Thymus (tissue), 11 donors: ENCODE measurements at regions not wholly inside any gene's neighbourhood (a gene's known extent, or its start where the extent isn't known, plus 50 kb on each side); places are given as distances from the start of the nearest gene placed in this dataset.

Experiments
- DNase-seq, 9 donors: peaks; one replicate each; pipeline ENCODE4 v3.0.0-alpha.2; 2013; ENCODE audit warnings: low spot score in 9 of 9, low read depth in 6 of 9, missing footprints in 1 of 9
- H3K27ac ChIP-seq, 2 donors: one replicate each; pipeline ENCODE4 v1.5.1; 2013; ENCODE audit warnings: control low read depth in 1 of 2, low read depth in 1 of 2, low read length in 1 of 2, mild to moderate bottlenecking in 1 of 2, moderate library complexity in 1 of 2
- H3K27me3 ChIP-seq, 2 donors: one replicate each; pipeline ENCODE4 v1.5.1; 2013; ENCODE audit warnings: low read length in 1 of 2; ENCODE audit not compliant: control insufficient read depth in 2 of 2, insufficient read depth in 1 of 2
- H3K36me3 ChIP-seq, 2 donors: one replicate each; pipeline ENCODE4 v1.5.1; 2013; ENCODE audit warnings: low read length in 1 of 2, mild to moderate bottlenecking in 1 of 2, moderate library complexity in 1 of 2; ENCODE audit not compliant: control insufficient read depth in 2 of 2, insufficient read depth in 2 of 2
- H3K4me1 ChIP-seq, 2 donors: one replicate each; pipeline ENCODE4 v1.5.1; 2013; ENCODE audit warnings: low read length in 2 of 2; ENCODE audit not compliant: control insufficient read depth in 2 of 2, insufficient read depth in 2 of 2
- H3K4me3 ChIP-seq, 2 donors: one replicate each; pipeline ENCODE4 v1.5.1; 2013; ENCODE audit warnings: low read length in 2 of 2, control low read depth in 1 of 2, mild to moderate bottlenecking in 1 of 2
- H3K9me3 ChIP-seq, 2 donors: one replicate each; pipeline ENCODE4 v1.5.1; 2013; ENCODE audit warnings: low read length in 1 of 2, mild to moderate bottlenecking in 1 of 2; ENCODE audit not compliant: control insufficient read depth in 2 of 2, insufficient read depth in 1 of 2
- WGBS: extraction: QIAGEN DNeasy Blood & Tissue Kit; methylation state at CpG from one replicate; pipeline ENCODE4 v1.1.7; 2013; 5-methylcytosine and 5-hydroxymethylcytosine counted together
- donor health status: healthy.

GRCh38 chr1:88537787-88538186 is 146.3 kb upstream of the PKN2 start:
- Histone ChIP-seq H3K4me1 (no peaks in the 10 kb centered on the region), H3K27ac (no peak overlapping the region), H3K36me3 (no peaks in the 10 kb centered on the region), H3K9me3 (no peaks in the 10 kb centered on the region), H3K4me3 (no peak overlapping the region), H3K27me3 (no peaks in the 10 kb centered on the region)
- WGBS, result 95% methylated on average over 3 of the region's 3 CpGs
- no peak for DNase-seq

- H3K4me1 ChIP-seq, result no peaks in the 10 kb centered on the region
- H3K9me3 ChIP-seq, result no peaks in the 10 kb centered on the region
- WGBS, result 92% methylated on average over 2 of the region's 2 CpGs
- H3K4me3 ChIP-seq, result no peak overlapping the region
- H3K27ac ChIP-seq, result no peak overlapping the region
- no peaks in the 10 kb centered on the region for H3K36me3 ChIP-seq
- DNase-seq, result no peak
- no peaks in the 10 kb centered on the region for H3K27me3 ChIP-seq
Observed at GRCh38 chr1:88538222-88538899, 145.7 kb upstream of the PKN2 start.

- Histone ChIP-seq H3K27me3 (no peaks in the 10 kb centered on the region), H3K36me3 (no peaks in the 10 kb centered on the region), H3K9me3 (no peaks in the 10 kb centered on the region), H3K27ac (no peak overlapping the region), H3K4me3 (no peak overlapping the region), H3K4me1 (no peaks in the 10 kb centered on the region)
- WGBS, result 94% methylated on average over 2 of the region's 2 CpGs
- DNase-seq, result no peak
Observed at GRCh38 chr1:88540255-88540654, 143.8 kb upstream of the PKN2 start.

GRCh38 chr1:88541596-88541995 is 142.5 kb upstream of the PKN2 start:
- Histone ChIP-seq H3K27ac (no peak overlapping the region), H3K4me1 (no peaks in the 10 kb centered on the region), H3K36me3 (no peaks in the 10 kb centered on the region), H3K4me3 (no peak overlapping the region), H3K9me3 (no peaks in the 10 kb centered on the region), H3K27me3 (no peaks in the 10 kb centered on the region)
- WGBS, result 91% methylated on average over 1 of the region's 1 CpG
- no peak for DNase-seq

- no peak for DNase-seq
- Histone ChIP-seq H3K9me3 (no peaks in the 10 kb centered on the region), H3K4me1 (no peaks in the 10 kb centered on the region), H3K27ac (no peak overlapping the region), H3K27me3 (no peaks in the 10 kb centered on the region), H3K4me3 (no peak overlapping the region), H3K36me3 (no peaks in the 10 kb centered on the region)
Observed at GRCh38 chr1:88544195-88544594, 139.9 kb upstream of the PKN2 start.

- H3K9me3 ChIP-seq, result no peaks in the 10 kb centered on the region
- no peak overlapping the region for H3K27ac ChIP-seq
- H3K4me3 ChIP-seq, result no peak overlapping the region
- H3K36me3 ChIP-seq, result no peaks in the 10 kb centered on the region
- 73% methylated on average over 1 of the region's 1 CpG for WGBS
- DNase-seq, result peak in 1 of 9 donors; percentile 4
- H3K4me1 ChIP-seq, result no peaks in the 10 kb centered on the region
- H3K27me3 ChIP-seq, result no peaks in the 10 kb centered on the region
Observed at GRCh38 chr1:88549536-88549935, 134.5 kb upstream of the PKN2 start.

GRCh38 chr1:88552226-88552625 is 131.8 kb upstream of the PKN2 start:
- 90% methylated on average over 2 of the region's 2 CpGs for WGBS
- no peaks in the 10 kb centered on the region for H3K27me3 ChIP-seq
- H3K4me3 ChIP-seq, result no peak overlapping the region
- no peaks in the 10 kb centered on the region for H3K4me1 ChIP-seq
- no peaks in the 10 kb centered on the region for H3K9me3 ChIP-seq
- no peak overlapping the region for H3K27ac ChIP-seq
- no peak for DNase-seq
- no peaks in the 10 kb centered on the region for H3K36me3 ChIP-seq

GRCh38 chr1:88557014-88557413 is 127.1 kb upstream of the PKN2 start:
- H3K4me1 ChIP-seq, result no peaks in the 10 kb centered on the region
- DNase-seq, result no peak
- 98% methylated on average over 3 of the region's 3 CpGs for WGBS

GRCh38 chr1:88560621-88561020 is 123.5 kb upstream of the PKN2 start:
- Histone ChIP-seq H3K4me1 (no peaks in the 10 kb centered on the region), H3K4me3 (no peak overlapping the region), H3K27me3 (no peaks in the 10 kb centered on the region), H3K27ac (no peak overlapping the region), H3K9me3 (no peaks in the 10 kb centered on the region), H3K36me3 (no peaks in the 10 kb centered on the region)
- no peak for DNase-seq
- 97% methylated on average over 3 of the region's 3 CpGs for WGBS

More at GRCh38 chr1:88557014-88557413, 127.1 kb upstream of the PKN2 start:
- Histone ChIP-seq H3K36me3 (no peaks in the 10 kb centered on the region), H3K9me3 (no peaks in the 10 kb centered on the region), H3K27me3 (no peaks in the 10 kb centered on the region), H3K27ac (no peak overlapping the region), H3K4me3 (no peak overlapping the region)
